A673 (cell line): ENCODE measurements at regions not wholly inside any gene's neighbourhood (a gene's known extent, or its start where the extent isn't known, plus 50 kb on each side); places are given as distances from the start of the nearest gene placed in this dataset.

Source experiments
- BruUV-seq: library from RNA; stranded (reverse); fragments of 400-500 nt; replicated peaks from 2 replicates; lab custom pipeline; 2021; lab: Mats Ljungman, UMichigan
- CTCF ChIA-PET: fragments of 300-600 bp; sonication (Branson Sonifier 250); formaldehyde crosslinking; loops from one replicate; lab custom pipeline; 2022; ENCODE audit warnings: antibody characterized with exemption; lab: Charles Lee
- POLR2A ChIA-PET: fragments of 300-600 bp; sonication (Branson Sonifier 250); formaldehyde crosslinking; loops from one replicate; lab custom pipeline; 2022; ENCODE audit warnings: antibody characterized with exemption; ENCODE audit not compliant: low non-redundant PET; lab: Charles Lee
- DNase-seq: peaks from one replicate; pipeline ENCODE4 v3.0.0-alpha.2; 2015; ENCODE audit warnings: low spot score
- H3K27ac ChIP-seq: fragments of 200-600 bp; sonication (generic); 2 replicates; pipeline ENCODE4 v1.5.1; 2016; ENCODE audit warnings: mixed run types, low read depth, mild to moderate bottlenecking, mixed read lengths, antibody characterized with exemption, low read length; ENCODE audit not compliant: poor library complexity, severe bottlenecking
- H3K27me3 ChIP-seq: fragments of 200-600 bp; sonication (generic); replicated peaks from 2 replicates; pipeline ENCODE4 v1.6.1; 2017; ENCODE audit warnings: mixed run types, low read depth, mild to moderate bottlenecking, mixed read lengths, antibody characterized with exemption, low read length; ENCODE audit not compliant: insufficient read depth, poor library complexity
- H3K36me3 ChIP-seq: fragments of 200-600 bp; sonication (generic); 2 replicates; pipeline ENCODE4 v1.6.1; 2016; ENCODE audit warnings: mixed run types, mild to moderate bottlenecking, mixed read lengths, antibody characterized with exemption, low read length; ENCODE audit not compliant: insufficient read depth, poor library complexity, severe bottlenecking
- H3K4me1 ChIP-seq: fragments of 200-600 bp; sonication (generic); 2 replicates; pipeline ENCODE4 v1.6.1; 2017; ENCODE audit warnings: mixed run types, mild to moderate bottlenecking, mixed read lengths, antibody characterized with exemption, low read length; ENCODE audit not compliant: insufficient read depth, poor library complexity, severe bottlenecking
- H3K4me3 ChIP-seq: fragments of 200-600 bp; sonication (generic); 2 replicates; pipeline ENCODE4 v1.5.1; 2016; ENCODE audit warnings: low read depth, mixed run types, mild to moderate bottlenecking, mixed read lengths, low read length; ENCODE audit not compliant: poor library complexity, severe bottlenecking
- H3K9me3 ChIP-seq: fragments of 200-600 bp; sonication (generic); 2 replicates; pipeline ENCODE4 v1.6.1; 2016; ENCODE audit warnings: mixed run types, low read depth, mild to moderate bottlenecking, mixed read lengths, antibody characterized with exemption, low read length; ENCODE audit not compliant: poor library complexity, severe bottlenecking
- CTCF ChIP-seq: fragments of 300-800, 200-600 bp; sonication (generic); conservative IDR thresholded peaks from 2 replicates; pipeline ENCODE4 v1.5.1; 2017; ENCODE audit warnings: low read depth, mild to moderate bottlenecking, antibody characterized with exemption, low read length, moderate library complexity, mixed read lengths
- EZH2 ChIP-seq: fragments of 200-600 bp; sonication (generic); IDR thresholded peaks from 2 replicates; pipeline ENCODE4 v1.6.1; 2017; ENCODE audit warnings: borderline replicate concordance, low read depth, mild to moderate bottlenecking, mixed read lengths, antibody characterized with exemption, low read length; ENCODE audit not compliant: poor library complexity, severe bottlenecking
- intact Hi-C: fragments of 100-400 bp; cut with micrococcal nuclease; formaldehyde crosslinking; loops from one replicate; pipeline ENCODE4 v1.10.0; 2022; ENCODE audit not compliant: unreplicated experiment

GRCh38 chr2:148594216-148594615, 50.3 kb upstream of the EPC2 start:
- CTCF ChIA-PET = no interaction called here
- H3K9me3 ChIP-seq = no peaks in the 10 kb centered on the region
- H3K36me3 ChIP-seq = no peaks in the 10 kb centered on the region
- H3K27me3 ChIP-seq = no peaks in the 10 kb centered on the region
- DNase-seq = no peak
- TF ChIP-seq CTCF (no peak), EZH2 (no peak)
- no peak overlapping the region for H3K4me3 ChIP-seq
- intact Hi-C loops = no loop called here
- no peaks in the 10 kb centered on the region for H3K4me1 ChIP-seq
- no peak overlapping the region for H3K27ac ChIP-seq
- POLR2A ChIA-PET = no interaction called here
- no TSS peak for BruUV-seq
